HT1080 (cell line): ENCODE measurements at regions not wholly inside any gene's neighbourhood (a gene's known extent, or its start where the extent isn't known, plus 50 kb on each side); places are given as distances from the start of the nearest gene placed in this dataset.

Experiments used
- DNase-seq: peaks from one replicate; pipeline ENCODE4 v3.0.0-alpha.2; 2015; ENCODE audit warnings: low read depth

GRCh38 chr4:27828843-27829242 lies 968.2 kb downstream of the STIM2 start:
- DNase-seq: peak; percentile 26

- DNase-seq: no peak
Measured at GRCh38 chr4:27830251-27830650, 969.6 kb downstream of the STIM2 start.

- no peak for DNase-seq
Measured at GRCh38 chr4:27835851-27836250, 975.2 kb downstream of the STIM2 start.

GRCh38 chr4:27836523-27836922 lies 975.9 kb downstream of the STIM2 start:
- no peak for DNase-seq

GRCh38 chr4:27843776-27844175 lies 983.1 kb downstream of the STIM2 start:
- no peak for DNase-seq

DNA sequence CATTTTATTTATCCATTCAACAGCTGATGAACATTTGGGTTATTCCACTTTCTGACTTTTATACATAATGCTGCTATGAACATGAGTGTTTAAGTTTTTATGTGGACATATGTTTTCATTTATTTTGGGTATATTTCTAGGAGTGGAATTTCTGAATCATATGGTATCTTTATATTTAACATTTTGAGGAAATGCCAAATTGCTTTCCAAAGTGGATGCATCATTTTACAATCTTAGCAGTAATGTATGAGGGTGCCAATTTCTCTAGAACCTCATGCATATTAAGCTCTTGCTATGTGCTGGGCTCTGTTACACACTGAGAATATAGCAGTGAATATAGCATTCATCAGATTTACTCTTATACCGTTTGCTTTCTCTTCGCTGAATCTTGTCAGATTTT lies 983.7 kb downstream of the STIM2 start:
- DNase-seq: no peak

DNA sequence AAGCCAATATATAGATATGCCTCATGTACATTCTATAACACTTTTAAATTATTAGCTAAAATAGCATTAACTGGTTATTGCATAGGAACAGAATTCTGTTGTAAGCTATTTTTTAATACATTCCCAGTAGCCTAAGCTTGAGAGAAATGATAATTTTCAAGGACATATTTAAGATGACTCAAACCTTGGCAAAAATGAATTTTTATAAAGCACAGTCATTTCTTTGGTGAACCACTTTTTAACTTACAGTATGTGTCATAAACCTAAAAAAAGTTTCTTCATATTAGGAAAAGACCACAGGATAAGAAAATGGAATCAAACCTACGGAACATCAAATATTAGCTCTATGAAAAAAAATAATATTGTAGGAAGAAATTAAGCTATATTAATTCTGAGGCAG lies 986.3 kb downstream of the STIM2 start:
- DNase-seq: no peak

DNA sequence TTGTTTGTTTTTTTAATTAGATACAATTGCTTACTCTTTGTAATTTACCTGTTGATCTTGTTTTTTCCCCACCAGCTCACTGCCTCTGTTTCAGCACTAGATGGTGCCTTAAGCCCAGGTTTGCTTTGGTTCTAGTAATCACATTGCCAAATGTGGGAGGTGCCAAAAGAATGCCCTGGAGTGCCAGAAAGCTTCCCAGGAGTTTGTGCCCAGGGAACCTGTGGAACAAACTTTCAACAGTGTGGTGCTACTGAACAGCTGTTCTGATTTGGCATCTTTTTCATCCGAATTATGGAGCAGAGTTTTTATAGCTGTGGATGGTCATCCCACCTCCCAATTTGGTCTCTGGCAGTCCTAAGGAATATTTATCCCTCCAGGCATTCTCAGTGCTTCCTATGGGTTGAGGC lies 1000.7 kb downstream of the STIM2 start:
- peak; percentile 47 for DNase-seq

GRCh38 chr4:27861802-27862201 lies 1001.2 kb downstream of the STIM2 start:
- peak; percentile 71 for DNase-seq

DNA sequence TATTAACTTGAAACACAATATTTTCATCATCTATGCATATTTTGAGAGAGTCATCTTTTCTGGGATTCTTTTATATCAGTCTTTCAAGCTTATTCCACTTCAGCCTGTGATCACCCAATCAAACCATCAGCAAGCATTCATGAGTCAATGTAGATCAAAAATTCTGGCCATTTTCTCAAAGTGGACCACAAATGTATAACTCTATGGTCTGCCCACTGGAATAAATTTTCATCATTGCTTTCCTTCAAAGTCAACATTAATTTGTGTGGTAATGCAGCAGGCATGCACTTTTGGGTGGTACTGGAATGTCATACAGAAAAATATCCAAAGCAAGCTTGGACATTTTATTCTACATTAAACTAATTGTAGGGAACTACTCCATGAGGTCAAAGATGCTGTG lies 1013.0 kb downstream of the STIM2 start:
- DNase-seq: no peak

- no peak for DNase-seq
Measured at GRCh38 chr4:27881705-27882104, 1021.1 kb downstream of the STIM2 start.

GRCh38 chr4:27886120-27886519 lies 1025.5 kb downstream of the STIM2 start:
- no peak for DNase-seq

GRCh38 chr4:27887646-27888045 lies 1027.0 kb downstream of the STIM2 start:
- DNase-seq: no peak

GRCh38 chr4:27888505-27888904 lies 1027.9 kb downstream of the STIM2 start:
- no peak for DNase-seq

DNA sequence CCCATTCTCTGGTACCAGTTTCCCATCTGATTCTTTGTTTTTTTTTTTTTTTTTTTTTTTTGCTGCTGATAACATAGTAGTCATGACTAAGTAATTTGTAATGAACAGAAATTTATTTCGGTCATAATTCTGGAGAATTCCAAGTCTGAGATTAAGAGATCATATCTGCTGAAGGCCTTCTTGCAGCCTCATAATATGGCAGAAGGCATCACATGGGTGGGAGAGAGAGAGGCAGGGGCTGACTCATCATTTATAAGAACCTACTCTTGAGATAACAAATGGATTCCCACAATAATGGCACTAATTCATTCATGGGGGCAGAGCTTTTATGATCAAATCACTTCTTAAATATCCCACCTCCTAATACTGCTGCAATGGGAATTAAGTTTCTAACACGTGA lies 1034.3 kb downstream of the STIM2 start:
- DNase-seq: no peak

DNA sequence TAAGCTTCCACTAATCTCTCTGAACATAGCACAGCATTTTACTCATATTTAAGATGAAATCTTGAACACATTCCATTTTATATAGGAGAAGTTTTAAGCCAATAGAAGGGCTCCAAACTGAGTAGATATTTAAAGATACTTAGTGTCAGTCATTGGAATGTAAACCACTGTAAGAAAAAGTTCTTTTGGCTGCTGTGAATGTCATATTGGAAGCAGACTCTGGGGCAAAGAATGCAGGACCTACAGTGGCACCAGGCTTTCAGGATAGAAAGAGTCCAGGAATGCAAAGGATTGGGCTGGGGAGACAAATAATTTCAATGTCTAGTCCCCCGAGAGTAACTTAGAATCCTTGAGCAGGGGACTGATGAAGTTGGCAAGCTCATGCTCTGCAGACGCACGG lies 1047.7 kb downstream of the STIM2 start:
- DNase-seq: no peak

DNA sequence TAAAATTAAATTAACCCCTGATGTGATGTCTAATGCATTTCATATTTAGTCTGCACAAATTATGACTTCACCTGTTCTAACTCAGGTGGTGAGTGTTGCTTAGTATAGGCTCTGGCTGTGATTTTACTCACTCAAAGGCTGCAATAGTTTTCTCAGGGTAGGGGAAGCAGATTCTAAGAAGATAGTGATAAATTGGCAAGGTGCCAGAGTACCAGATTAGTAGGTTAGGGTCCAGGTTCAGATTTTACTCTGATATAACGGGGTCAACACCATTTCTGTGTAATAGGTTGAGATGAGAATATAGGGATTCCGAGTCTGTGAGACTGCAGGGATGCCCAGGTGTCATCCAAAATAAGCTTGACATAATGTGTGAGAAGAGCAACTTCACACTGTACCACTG lies 1049.6 kb downstream of the STIM2 start:
- DNase-seq: no peak

DNA sequence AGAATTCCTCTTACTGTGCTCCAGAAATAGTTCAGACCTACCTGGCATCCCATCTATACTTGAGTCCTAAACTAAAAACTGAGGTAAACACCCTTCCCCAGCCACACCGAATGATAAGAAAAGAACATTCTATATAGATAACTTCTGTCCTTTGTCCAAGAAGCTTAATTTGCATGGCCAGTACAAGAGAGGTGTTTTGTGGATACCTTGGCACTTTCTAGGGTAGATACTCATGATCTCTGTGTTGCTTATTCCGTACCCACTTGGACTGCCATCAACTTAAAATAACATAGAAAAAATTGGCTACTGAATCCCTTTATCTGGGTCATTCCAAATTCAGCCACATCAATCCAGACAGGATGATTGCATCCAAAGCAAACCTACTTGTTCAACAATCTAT lies 1050.4 kb downstream of the STIM2 start:
- no peak for DNase-seq

- no peak for DNase-seq
Measured at GRCh38 chr4:27913738-27914137, 1053.1 kb downstream of the STIM2 start.

DNA sequence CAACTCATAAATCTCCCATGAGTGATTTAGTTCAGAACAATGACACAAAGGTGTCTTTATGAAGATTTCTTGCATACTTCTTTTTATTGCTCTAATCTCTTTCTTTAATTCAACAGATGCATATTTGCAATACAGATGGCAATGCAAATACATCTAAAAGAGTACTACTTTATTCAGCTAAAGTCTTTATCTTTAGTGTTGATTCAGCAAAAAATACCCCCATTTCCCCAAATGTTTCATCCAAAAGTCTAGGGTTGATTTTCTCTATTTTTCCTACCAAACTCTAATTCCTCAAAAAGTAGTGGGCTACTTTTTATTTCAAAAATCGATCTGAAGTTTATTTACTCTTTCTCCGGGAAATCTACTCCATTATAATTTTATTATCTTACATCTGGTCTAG lies 1055.2 kb downstream of the STIM2 start:
- no peak for DNase-seq

DNA sequence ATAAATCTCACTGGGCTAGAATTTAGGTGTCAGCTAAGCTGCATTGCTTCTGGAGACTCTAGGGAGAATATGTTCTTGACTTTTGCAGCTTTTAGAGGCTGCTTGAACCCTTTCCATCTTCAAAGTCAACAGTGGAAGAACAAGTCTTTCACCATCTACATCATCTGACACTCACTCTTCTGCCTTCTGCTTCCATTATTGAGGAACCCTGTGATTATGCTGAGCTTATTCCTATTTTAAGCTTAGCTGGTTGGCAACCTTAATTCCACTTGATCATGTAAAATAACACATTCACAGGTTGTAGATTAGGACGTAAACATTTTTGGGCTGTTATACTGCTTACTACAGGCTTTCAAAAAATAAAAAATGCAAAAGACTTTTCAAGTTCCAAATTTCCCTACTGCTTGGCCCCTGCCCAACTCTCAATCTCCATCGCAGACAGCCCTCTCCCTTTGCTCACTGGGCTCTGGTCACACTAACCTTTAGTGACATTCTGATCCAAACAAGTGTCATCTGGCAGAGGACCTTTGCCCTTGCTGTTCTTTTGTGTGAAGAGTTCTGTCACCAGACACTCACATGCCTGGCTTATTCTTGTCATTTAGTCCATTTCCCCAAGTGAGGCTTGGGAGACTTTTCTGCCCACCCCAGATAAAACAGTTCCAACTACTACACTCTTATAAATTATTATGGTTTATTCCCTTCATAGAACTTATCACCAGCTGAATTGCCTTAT lies 1056.0 kb downstream of the STIM2 start:
- DNase-seq: no peak

GRCh38 chr4:27917381-27917780 lies 1056.7 kb downstream of the STIM2 start:
- DNase-seq: no peak

GRCh38 chr4:27921231-27921630 lies 1060.6 kb downstream of the STIM2 start:
- DNase-seq: peak; percentile 34
